SK-N-SH (cell line): ENCODE measurements at regions not wholly inside any gene's neighbourhood (a gene's known extent, or its start where the extent isn't known, plus 50 kb on each side); places are given as distances from the start of the nearest gene placed in this dataset.

Source experiments
- CTCF ChIA-PET: fragments of 300-600, 350-600 bp; formaldehyde crosslinking; extraction: SDS; loops from one replicate; lab custom pipeline; 2021; lab: Yijun Ruan, JAX
- POLR2A ChIA-PET: fragments of 350-600 bp; sonication (Branson Sonifier 250); formaldehyde crosslinking; extraction: SDS; loops from one replicate; lab custom pipeline; 2020; ENCODE audit warnings: antibody characterized with exemption, inconsistent platforms; lab: Yijun Ruan, JAX
- DNase-seq: peaks from one replicate; pipeline ENCODE4 v3.0.0; 2012
- H2AFZ ChIP-seq: fragments of 200-600 bp; sonication (generic); 2 replicates; pipeline ENCODE4 v1.8.1; 2016; ENCODE audit warnings: antibody characterized with exemption, mild to moderate bottlenecking, low read depth
- H3F3A ChIP-seq: fragments of 200-600 bp; sonication (generic); replicated peaks from 2 replicates; pipeline ENCODE3; 2016; ENCODE audit warnings: antibody characterized with exemption, mild to moderate bottlenecking; ENCODE audit not compliant: insufficient read depth
- H3K27ac ChIP-seq, 2 experiments: fragments of 200-500 bp in 1 of 2; fragments of 200-600 bp in 1 of 2; sonication (Bioruptor generic) in 1 of 2; sonication (generic), shearing (Covaris generic) in 1 of 2; 2 replicates each; pipeline versions ENCODE4 v1.5.1 to v1.6.1; 2014 to 2016; ENCODE audit warnings: low read depth in 2 of 2, inconsistent platforms in 1 of 2, low read length in 1 of 2, mild to moderate bottlenecking in 1 of 2, mixed read lengths in 1 of 2
- H3K27me3 ChIP-seq: fragments of 200-600 bp; sonication (generic), shearing (Covaris generic); 2 replicates; pipeline ENCODE4 v1.6.1; 2016; ENCODE audit warnings: mixed run types; ENCODE audit not compliant: insufficient read depth
- H3K36me3 ChIP-seq, 2 experiments: fragments of 200-500 bp in 1 of 2; fragments of 200-600 bp in 1 of 2; sonication (Bioruptor generic) in 1 of 2; sonication (generic) in 1 of 2; replicated peaks in 1 of 2; 2 replicates each; pipeline versions ENCODE3 to v1.5.1; 2014 to 2016; ENCODE audit warnings: low read length in 1 of 2, mild to moderate bottlenecking in 1 of 2; ENCODE audit not compliant: insufficient read depth in 2 of 2, control insufficient read depth in 1 of 2
- H3K4me1 ChIP-seq, 2 experiments: fragments of 200-500 bp in 1 of 2; fragments of 200-600 bp in 1 of 2; sonication (Bioruptor generic) in 1 of 2; sonication (generic), shearing (Covaris generic) in 1 of 2; 2 replicates each; pipeline versions ENCODE4 v1.5.1 to v1.6.1; 2014 to 2016; ENCODE audit warnings: low read depth in 1 of 2, low read length in 1 of 2, mixed run types in 1 of 2; ENCODE audit not compliant: insufficient read depth in 2 of 2, control insufficient read depth in 1 of 2
- H3K4me2 ChIP-seq: fragments of 200-600 bp; sonication (generic), shearing (Covaris generic); 2 replicates; pipeline ENCODE4 v1.6.1; 2017; ENCODE audit warnings: mixed run types
- H3K4me3 ChIP-seq, 2 experiments: fragments of 200-500 bp in 1 of 2; fragments of 200-600 bp in 1 of 2; sonication (Bioruptor generic) in 1 of 2; sonication (generic), shearing (Covaris generic) in 1 of 2; 2 replicates each; pipeline versions ENCODE4 v1.5.1 to v1.8.1; 2014 to 2016; ENCODE audit warnings: low read depth in 2 of 2, inconsistent platforms in 1 of 2, low read length in 1 of 2, mild to moderate bottlenecking in 1 of 2, mixed read lengths in 1 of 2, moderate library complexity in 1 of 2
- H3K79me2 ChIP-seq: fragments of 200-600 bp; sonication (generic); 2 replicates; pipeline ENCODE4 v1.8.1; 2017; ENCODE audit warnings: mild to moderate bottlenecking; ENCODE audit not compliant: insufficient read depth
- H3K9ac ChIP-seq: fragments of 200-600 bp; sonication (generic); 2 replicates; pipeline ENCODE4 v1.6.1; 2017; ENCODE audit warnings: mixed run types
- H3K9me2 ChIP-seq: fragments of 200-600 bp; sonication (generic); 2 replicates; pipeline ENCODE4 v1.6.1; 2017; ENCODE audit warnings: mixed run types
- H3K9me3 ChIP-seq: fragments of 200-600 bp; sonication (generic); 2 replicates; pipeline ENCODE4 v1.6.1; 2017; ENCODE audit warnings: mixed run types, mild to moderate bottlenecking, moderate library complexity
- H4K20me1 ChIP-seq: fragments of 200-600 bp; sonication (generic); 2 replicates; pipeline ENCODE4 v1.6.1; 2017; ENCODE audit warnings: mild to moderate bottlenecking, mixed run types; ENCODE audit not compliant: insufficient read depth
- FOSL2 ChIP-seq: IDR thresholded peaks from 2 replicates; pipeline ENCODE4 v1.4.0; 2012; ENCODE audit warnings: low read depth, mild to moderate bottlenecking, moderate library complexity, borderline replicate concordance
- IRF3 ChIP-seq: fragments of 150-350 bp; IDR thresholded peaks from 2 replicates; pipeline ENCODE4 v1.6.1; 2016; ENCODE audit warnings: mild to moderate bottlenecking, low read depth, low read length
- JUND ChIP-seq: IDR thresholded peaks from 2 replicates; pipeline ENCODE4 v1.4.0; 2012
- MEF2A ChIP-seq: IDR thresholded peaks from 2 replicates; pipeline ENCODE4 v1.4.0; 2012; ENCODE audit warnings: low read depth, borderline replicate concordance
- MXI1 ChIP-seq: IDR thresholded peaks from 2 replicates; pipeline ENCODE4 v1.6.1; 2012; ENCODE audit warnings: mild to moderate bottlenecking, low read depth, low read length, improper control_type of control experiment
- NFIC ChIP-seq: IDR thresholded peaks from 2 replicates; pipeline ENCODE4 v1.4.0; 2012; ENCODE audit warnings: borderline replicate concordance
- POLR2AphosphoS5 ChIP-seq: IDR thresholded peaks from 2 replicates; pipeline ENCODE4 v1.6.1; 2012; ENCODE audit warnings: low read depth, low read length
- RCOR1 ChIP-seq: fragments of 150-350 bp; IDR thresholded peaks from 2 replicates; pipeline ENCODE4 v1.6.1; 2017; ENCODE audit warnings: antibody characterized with exemption, low read length
- REST ChIP-seq: IDR thresholded peaks from 2 replicates; pipeline ENCODE4 v1.6.1; 2012; ENCODE audit warnings: mild to moderate bottlenecking, low read depth, low read length, moderate library complexity
- RXRA ChIP-seq: IDR thresholded peaks from 2 replicates; pipeline ENCODE4 v1.4.0; 2012; ENCODE audit warnings: low read depth, mild to moderate bottlenecking, borderline replicate concordance
- SMC3 ChIP-seq: IDR thresholded peaks from 2 replicates; pipeline ENCODE4 v1.6.1; 2012; ENCODE audit warnings: low read depth, low read length, improper control_type of control experiment
- TCF12 ChIP-seq: IDR thresholded peaks from 2 replicates; pipeline ENCODE4 v1.4.0; 2012
- TEAD4 ChIP-seq: IDR thresholded peaks from 2 replicates; pipeline ENCODE4 v1.4.0; 2012; ENCODE audit warnings: mild to moderate bottlenecking, borderline replicate concordance; ENCODE audit not compliant: insufficient read depth
- USF2 ChIP-seq: fragments of 150-350 bp; IDR thresholded peaks from 2 replicates; pipeline ENCODE4 v1.6.1; 2017; ENCODE audit warnings: antibody characterized with exemption, low read length, low read depth, borderline replicate concordance
- WGBS: methylation state at CpG from one replicate; pipeline ENCODE4 v1.1.6; 2017; ENCODE audit warnings: low lambda C conversion rate; 5-methylcytosine and 5-hydroxymethylcytosine counted together
- TF ChIP-seq, protein P1 (sequence below): IDR thresholded peaks from 2 replicates; pipeline ENCODE4 v1.4.0; 2012; ENCODE audit warnings: low read depth, borderline replicate concordance
- TF ChIP-seq, protein P2 (sequence below): IDR thresholded peaks from 2 replicates; pipeline ENCODE4; 2012

- TF ChIP-seq, protein P1, sequence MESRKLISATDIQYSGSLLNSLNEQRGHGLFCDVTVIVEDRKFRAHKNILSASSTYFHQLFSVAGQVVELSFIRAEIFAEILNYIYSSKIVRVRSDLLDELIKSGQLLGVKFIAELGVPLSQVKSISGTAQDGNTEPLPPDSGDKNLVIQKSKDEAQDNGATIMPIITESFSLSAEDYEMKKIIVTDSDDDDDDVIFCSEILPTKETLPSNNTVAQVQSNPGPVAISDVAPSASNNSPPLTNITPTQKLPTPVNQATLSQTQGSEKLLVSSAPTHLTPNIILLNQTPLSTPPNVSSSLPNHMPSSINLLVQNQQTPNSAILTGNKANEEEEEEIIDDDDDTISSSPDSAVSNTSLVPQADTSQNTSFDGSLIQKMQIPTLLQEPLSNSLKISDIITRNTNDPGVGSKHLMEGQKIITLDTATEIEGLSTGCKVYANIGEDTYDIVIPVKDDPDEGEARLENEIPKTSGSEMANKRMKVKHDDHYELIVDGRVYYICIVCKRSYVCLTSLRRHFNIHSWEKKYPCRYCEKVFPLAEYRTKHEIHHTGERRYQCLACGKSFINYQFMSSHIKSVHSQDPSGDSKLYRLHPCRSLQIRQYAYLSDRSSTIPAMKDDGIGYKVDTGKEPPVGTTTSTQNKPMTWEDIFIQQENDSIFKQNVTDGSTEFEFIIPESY, result no peak
- TF ChIP-seq TCF12 (no peak), RXRA (no peak), TEAD4 (no peak), SMC3 (no peak), IRF3 (no peak), REST (no peak)
- TF ChIP-seq, protein P2, sequence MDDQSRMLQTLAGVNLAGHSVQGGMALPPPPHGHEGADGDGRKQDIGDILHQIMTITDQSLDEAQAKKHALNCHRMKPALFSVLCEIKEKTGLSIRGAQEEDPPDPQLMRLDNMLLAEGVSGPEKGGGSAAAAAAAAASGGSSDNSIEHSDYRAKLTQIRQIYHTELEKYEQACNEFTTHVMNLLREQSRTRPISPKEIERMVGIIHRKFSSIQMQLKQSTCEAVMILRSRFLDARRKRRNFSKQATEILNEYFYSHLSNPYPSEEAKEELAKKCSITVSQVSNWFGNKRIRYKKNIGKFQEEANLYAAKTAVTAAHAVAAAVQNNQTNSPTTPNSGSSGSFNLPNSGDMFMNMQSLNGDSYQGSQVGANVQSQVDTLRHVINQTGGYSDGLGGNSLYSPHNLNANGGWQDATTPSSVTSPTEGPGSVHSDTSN, result no peak
Observed at GRCh38 chr5:83414601-83415000, 56.9 kb upstream of the VCAN start (continued).

DNA sequence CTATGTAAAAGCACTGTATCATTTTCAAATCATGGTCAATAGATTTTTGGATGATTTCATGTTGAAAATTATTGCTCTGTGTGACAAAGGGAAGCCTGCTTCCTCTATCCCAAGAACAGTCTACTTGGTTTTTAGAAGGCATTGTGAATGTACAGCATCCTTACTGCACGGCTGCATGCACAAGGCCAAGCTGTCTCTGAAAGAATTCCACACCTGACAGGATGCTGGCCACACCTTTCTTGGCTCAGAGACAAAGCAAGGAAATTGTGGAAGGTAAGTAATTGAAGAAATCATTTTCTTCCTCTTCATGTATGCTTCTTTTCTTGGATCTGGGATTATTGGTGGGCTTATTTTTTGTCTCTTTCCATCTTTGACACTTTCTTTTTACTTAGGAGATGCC lies 53.7 kb upstream of the VCAN start:
- Histone ChIP-seq H3F3A (no peaks in the 10 kb centered on the region), H3K4me3 (no peak overlapping the region), H3K9me2 (no peaks in the 10 kb centered on the region), H4K20me1 (no peaks in the 10 kb centered on the region), H3K9ac (no peak overlapping the region), H3K79me2 (no peaks in the 10 kb centered on the region), H3K27me3 (no peaks in the 10 kb centered on the region), H3K9me3 (no peaks in the 10 kb centered on the region), H3K4me2 (no peak overlapping the region), H2AFZ (no peak overlapping the region), H3K36me3 (no peaks in the 10 kb centered on the region), H3K27ac (no peak overlapping the region), H3K4me1 (no peaks in the 10 kb centered on the region)
- DNase-seq, result no peak
- CTCF ChIA-PET, result no interaction called here
- POLR2A ChIA-PET, result no interaction called here
- 82% methylated on average over 1 of the region's 1 CpG for WGBS
- TF ChIP-seq MEF2A (no peak), RCOR1 (no peak), FOSL2 (no peak), MXI1 (no peak), NFIC (no peak), USF2 (no peak), POLR2AphosphoS5 (no peak), JUND (no peak)
